SJCRH30 (cell line): ENCODE measurements at regions not wholly inside any gene's neighbourhood (a gene's known extent, or its start where the extent isn't known, plus 50 kb on each side); places are given as distances from the start of the nearest gene placed in this dataset.
A peak's percentile ranks its signal among the peaks of the same experiment; 100 is the strongest.

ENCODE experiments used
- DNase-seq, 2 experiments: peaks; one replicate each; pipeline ENCODE4 v3.0.0-alpha.2; 2015 to 2020
- H3K27ac ChIP-seq: fragments of 250-450 bp; sonication (Bioruptor Pico); 2 replicates; pipeline ENCODE4 v1.5.1; 2020; ENCODE audit warnings: mild to moderate bottlenecking, moderate library complexity
- H3K27me3 ChIP-seq: fragments of 250-450 bp; sonication (Bioruptor Pico); 2 replicates; pipeline ENCODE4 v1.5.1; 2020; ENCODE audit warnings: mild to moderate bottlenecking, moderate library complexity
- H3K36me3 ChIP-seq: fragments of 250-450 bp; sonication (Bioruptor Pico); 2 replicates; pipeline ENCODE4 v1.5.1; 2020; ENCODE audit warnings: mild to moderate bottlenecking, moderate library complexity
- H3K4me1 ChIP-seq: fragments of 250-450 bp; sonication (Bioruptor Pico); 2 replicates; pipeline ENCODE4 v1.5.1; 2020; ENCODE audit warnings: mild to moderate bottlenecking, moderate library complexity
- H3K4me3 ChIP-seq: fragments of 250-450 bp; sonication (Bioruptor Pico); 2 replicates; pipeline ENCODE4 v1.5.1; 2020; ENCODE audit warnings: mild to moderate bottlenecking, moderate library complexity
- H3K9me3 ChIP-seq: fragments of 250-450 bp; sonication (Bioruptor Pico); replicated peaks from 2 replicates; pipeline ENCODE4 v1.5.1; 2020; ENCODE audit warnings: mild to moderate bottlenecking, moderate library complexity

DNA sequence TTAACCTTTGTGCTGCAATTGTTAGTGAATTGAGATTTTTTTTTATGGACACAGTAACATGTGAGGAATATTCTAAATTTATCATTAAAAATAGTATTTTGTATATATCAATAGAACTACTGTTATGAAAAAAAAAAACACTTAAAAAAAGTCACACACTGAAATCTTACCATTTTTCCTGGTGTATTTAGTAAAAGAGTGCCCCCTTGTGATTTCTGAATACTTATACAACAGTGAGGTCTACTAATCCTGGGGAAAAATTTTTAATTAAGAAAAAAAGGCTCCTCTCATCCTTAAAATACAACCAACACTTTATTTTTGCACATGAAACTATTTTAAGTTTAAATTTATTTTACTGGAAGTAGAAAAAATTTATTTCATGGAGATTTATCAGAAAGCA is 56.4 kb upstream of the SPOCK3 start:
- no peaks in the 10 kb centered on the region for H3K4me1 ChIP-seq
- no peaks in the 10 kb centered on the region for H3K36me3 ChIP-seq
- no peak overlapping the region for H3K27ac ChIP-seq
- no peaks in the 10 kb centered on the region for H3K27me3 ChIP-seq
- peak in 1 of 2 experiments; percentile 37 for DNase-seq
- no peaks in the 10 kb centered on the region for H3K9me3 ChIP-seq
- no peak overlapping the region for H3K4me3 ChIP-seq

DNA sequence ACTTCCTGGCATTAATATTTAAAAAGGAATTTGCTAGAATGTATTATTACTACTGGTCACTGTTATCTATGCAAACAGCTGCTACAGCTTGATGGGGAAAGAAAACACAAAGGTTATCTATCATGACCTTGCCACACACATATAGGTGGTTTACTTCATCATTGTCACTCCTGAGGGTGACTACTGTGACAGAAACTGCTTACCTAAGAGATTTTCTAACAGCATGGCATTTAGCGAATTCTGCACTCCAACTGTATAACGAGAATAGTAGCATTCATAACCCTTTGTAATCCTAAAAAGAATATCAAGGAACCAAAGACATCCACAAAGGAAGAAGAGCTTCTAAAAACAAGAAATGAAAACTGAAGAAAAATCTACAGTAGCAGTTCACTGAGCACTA is 74.6 kb upstream of the SPOCK3 start:
- H3K27me3 ChIP-seq, result no peaks in the 10 kb centered on the region
- no peaks in the 10 kb centered on the region for H3K36me3 ChIP-seq
- no peak overlapping the region for H3K27ac ChIP-seq
- DNase-seq, result no peak
- H3K4me1 ChIP-seq, result no peaks in the 10 kb centered on the region
- H3K9me3 ChIP-seq, result no peaks in the 10 kb centered on the region
- H3K4me3 ChIP-seq, result no peak overlapping the region

DNA sequence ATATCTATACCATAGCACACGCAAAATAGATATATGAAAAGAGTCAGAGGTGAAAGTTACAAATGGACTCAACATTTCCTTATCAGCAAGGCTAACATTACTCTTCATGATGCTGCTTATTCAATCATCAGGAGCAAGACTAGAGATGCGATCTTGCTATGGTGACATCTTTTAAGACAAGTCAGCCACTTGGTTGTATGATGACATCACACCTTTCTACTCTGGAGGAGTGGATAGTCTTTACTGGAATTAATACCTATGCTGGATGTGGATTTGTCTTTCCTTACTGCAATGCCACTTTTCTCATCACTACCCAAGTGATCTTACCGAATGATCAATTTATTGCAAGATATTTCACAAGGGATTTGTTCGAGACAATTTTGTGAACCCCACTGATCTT is 87.0 kb upstream of the SPOCK3 start:
- Histone ChIP-seq H3K4me3 (no peak overlapping the region), H3K9me3 (no peaks in the 10 kb centered on the region), H3K27ac (no peak overlapping the region), H3K4me1 (no peaks in the 10 kb centered on the region), H3K27me3 (no peaks in the 10 kb centered on the region), H3K36me3 (no peaks in the 10 kb centered on the region)
- no peak for DNase-seq

DNA sequence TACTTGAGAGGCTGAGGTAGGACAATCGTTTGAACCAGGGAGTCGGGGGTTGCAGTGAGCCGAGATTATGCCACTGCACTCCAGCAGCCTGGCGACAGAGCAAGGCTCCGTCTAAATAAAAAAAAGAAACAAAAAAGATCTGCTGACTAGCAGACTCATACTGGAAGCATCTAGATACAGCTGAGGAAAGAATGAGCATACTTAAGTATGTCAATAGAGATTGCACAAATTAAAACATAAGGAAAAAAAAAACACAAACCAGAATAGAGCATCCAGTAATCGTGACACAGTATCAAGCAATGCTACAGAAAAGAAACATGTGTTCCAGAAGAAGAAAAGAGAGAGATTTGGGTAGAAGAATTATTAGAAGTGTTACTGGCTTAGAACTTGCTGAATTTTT is 105.5 kb upstream of the SPOCK3 start:
- no peak overlapping the region for H3K27ac ChIP-seq
- H3K9me3 ChIP-seq, result no peaks in the 10 kb centered on the region; the same call in 1 of the 2 replicates
- no peak for DNase-seq
- no peaks in the 10 kb centered on the region for H3K36me3 ChIP-seq
- H3K4me3 ChIP-seq, result no peak overlapping the region
- H3K27me3 ChIP-seq, result no peaks in the 10 kb centered on the region
- H3K4me1 ChIP-seq, result no peaks in the 10 kb centered on the region

DNA sequence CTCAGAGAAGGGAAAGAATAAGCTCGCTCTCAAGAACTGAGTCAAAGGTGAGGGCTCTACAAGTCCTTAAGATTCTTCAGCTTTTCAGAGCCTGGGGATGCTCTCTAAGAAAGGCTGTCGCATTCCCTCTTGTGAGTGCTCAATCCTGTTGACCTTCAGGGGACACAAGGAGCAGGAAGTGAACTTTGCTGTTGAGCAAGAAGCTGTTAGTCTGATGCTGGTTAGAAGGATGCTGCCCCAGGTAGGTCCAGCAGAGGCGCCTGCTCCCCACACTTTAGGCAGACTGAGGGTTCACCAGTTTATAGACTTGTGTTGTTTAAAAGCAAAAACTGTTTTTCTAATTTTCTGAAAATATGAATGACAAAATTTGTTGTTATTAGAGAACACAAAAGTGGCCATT is 125.4 kb upstream of the SPOCK3 start:
- no peak for DNase-seq
- no peak overlapping the region for H3K4me3 ChIP-seq
- no peaks in the 10 kb centered on the region for H3K36me3 ChIP-seq
- H3K9me3 ChIP-seq, result no peaks in the 10 kb centered on the region
- no peak overlapping the region for H3K27ac ChIP-seq
- no peaks in the 10 kb centered on the region for H3K27me3 ChIP-seq
- no peaks in the 10 kb centered on the region for H3K4me1 ChIP-seq

DNA sequence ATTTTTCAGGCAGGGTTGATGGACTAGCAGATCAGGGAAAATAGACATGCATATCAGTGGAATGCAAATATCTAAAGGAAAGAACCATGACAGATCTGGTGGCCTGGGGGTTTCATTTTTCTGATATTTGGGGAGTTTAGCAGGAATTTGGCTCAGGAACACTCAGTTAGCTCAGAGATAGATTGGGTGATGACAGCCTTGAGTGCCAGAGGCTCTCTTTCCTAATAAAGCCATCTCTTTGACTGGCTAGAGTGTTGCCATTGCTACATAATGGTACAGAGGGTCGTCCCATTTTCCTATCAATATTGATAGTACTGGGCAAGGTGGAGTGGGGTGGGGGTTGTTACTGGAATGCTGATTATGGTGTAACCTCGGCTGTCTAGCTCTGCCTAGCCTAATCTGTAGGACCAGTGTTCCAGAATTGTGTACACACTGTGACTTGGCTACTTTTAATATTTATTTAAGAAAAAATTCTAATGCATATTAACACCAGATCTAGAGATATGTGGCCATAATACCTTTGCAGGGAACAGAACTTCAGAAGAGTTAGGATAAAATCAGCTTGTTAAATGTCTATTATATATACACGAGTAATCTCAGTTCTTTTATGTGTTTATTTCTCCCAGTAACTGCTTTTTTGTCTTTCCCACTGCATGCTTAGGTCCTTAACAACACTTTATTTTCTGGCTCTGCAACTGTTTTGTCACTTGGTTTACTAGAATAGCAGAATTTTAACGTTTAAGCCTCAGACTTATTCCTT is 145.0 kb upstream of the SPOCK3 start:
- Histone ChIP-seq H3K36me3 (no peaks in the 10 kb centered on the region), H3K27ac (no peak overlapping the region), H3K4me1 (no peaks in the 10 kb centered on the region), H3K27me3 (no peaks in the 10 kb centered on the region), H3K4me3 (no peak overlapping the region), H3K9me3 (no peaks in the 10 kb centered on the region)
- DNase-seq, result no peak

DNA sequence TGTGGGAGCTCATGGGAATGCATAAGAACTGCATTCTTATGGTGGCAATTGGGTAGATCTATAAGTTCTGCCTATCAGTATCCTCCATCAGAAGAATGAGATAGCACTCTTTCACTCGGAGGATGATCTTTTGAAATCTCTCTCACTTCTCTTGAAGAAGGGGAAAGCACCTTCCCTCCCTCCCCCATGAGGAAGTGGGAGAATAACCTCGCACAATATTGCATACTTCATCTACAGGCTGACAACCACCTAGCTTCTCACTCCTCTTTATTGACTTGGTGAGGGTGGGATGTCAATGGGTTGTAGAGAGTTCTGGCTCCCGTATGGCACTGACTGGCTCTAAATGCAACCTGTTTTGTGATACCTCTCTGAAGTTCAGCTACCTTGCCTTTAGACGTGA is 146.7 kb upstream of the SPOCK3 start:
- Histone ChIP-seq H3K36me3 (no peaks in the 10 kb centered on the region), H3K27me3 (no peaks in the 10 kb centered on the region), H3K4me1 (no peaks in the 10 kb centered on the region), H3K9me3 (no peaks in the 10 kb centered on the region), H3K27ac (no peak overlapping the region), H3K4me3 (no peak overlapping the region)
- no peak for DNase-seq

DNA sequence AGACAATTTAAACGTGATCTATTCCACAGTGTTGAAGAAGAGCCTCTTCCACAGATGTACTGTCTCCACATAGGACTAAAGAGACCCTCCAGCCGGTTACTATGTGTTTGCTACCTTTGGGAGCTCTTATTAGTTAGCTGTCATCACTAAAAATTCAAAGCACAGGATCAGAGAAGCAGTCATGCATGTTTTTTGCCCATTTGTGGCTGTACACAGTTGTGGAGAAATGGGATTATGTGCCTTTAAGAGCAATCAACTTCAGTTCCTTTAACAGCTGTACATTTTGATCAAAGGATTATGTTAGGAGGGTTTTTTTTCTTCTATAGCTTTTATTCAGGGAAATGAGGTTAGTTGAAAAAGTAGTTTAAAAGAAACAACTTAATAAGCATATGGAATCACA is 149.0 kb upstream of the SPOCK3 start:
- Histone ChIP-seq H3K36me3 (no peaks in the 10 kb centered on the region), H3K27me3 (no peaks in the 10 kb centered on the region), H3K27ac (no peak overlapping the region), H3K4me3 (no peak overlapping the region), H3K4me1 (no peaks in the 10 kb centered on the region), H3K9me3 (no peaks in the 10 kb centered on the region)
- DNase-seq, result peak in 1 of 2 experiments; percentile 2

DNA sequence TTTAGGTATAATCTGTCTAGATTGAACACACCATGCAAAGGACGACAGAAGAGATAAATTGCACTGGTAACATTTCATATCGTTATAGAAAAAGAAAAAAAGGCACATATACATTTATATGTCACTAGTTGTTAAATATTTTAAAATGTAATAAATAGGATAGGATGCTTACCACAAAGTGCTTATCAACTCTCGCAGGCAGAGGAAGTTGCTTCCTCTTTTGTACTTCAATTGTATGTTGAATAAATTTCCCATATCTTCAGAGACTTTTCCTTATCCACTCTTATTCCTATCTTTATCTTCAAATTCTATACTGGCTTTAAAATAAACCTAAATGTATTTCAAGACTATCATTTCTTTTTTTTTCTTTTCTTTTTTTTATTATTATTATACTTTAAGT is 163.3 kb upstream of the SPOCK3 start:
- no peak overlapping the region for H3K4me3 ChIP-seq
- no peaks in the 10 kb centered on the region for H3K9me3 ChIP-seq
- no peaks in the 10 kb centered on the region for H3K36me3 ChIP-seq
- H3K27me3 ChIP-seq, result no peaks in the 10 kb centered on the region
- no peak overlapping the region for H3K27ac ChIP-seq
- no peak for DNase-seq
- H3K4me1 ChIP-seq, result no peaks in the 10 kb centered on the region

DNA sequence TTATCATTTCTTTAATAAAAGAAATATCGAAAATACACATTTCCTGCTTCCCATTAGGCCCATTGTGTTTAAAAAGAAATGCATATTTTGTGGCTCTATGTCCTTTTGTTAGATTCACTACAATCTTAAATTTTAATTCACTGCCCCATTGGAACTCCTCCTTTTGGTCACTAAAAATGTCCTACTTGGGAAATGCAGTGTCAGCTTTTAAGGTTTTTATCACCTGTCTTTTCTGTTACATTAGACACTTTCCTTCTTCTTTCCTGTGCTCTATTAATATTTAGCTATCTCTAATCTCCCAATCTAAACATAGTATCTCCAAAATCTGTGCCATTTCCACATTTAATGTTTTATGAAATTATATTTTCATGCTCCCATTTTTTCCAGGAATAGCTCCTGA is 164.9 kb upstream of the SPOCK3 start:
- Histone ChIP-seq H3K4me1 (no peaks in the 10 kb centered on the region), H3K9me3 (no peaks in the 10 kb centered on the region), H3K4me3 (no peak overlapping the region), H3K27ac (no peak overlapping the region), H3K36me3 (no peaks in the 10 kb centered on the region), H3K27me3 (no peaks in the 10 kb centered on the region)
- DNase-seq, result no peak

DNA sequence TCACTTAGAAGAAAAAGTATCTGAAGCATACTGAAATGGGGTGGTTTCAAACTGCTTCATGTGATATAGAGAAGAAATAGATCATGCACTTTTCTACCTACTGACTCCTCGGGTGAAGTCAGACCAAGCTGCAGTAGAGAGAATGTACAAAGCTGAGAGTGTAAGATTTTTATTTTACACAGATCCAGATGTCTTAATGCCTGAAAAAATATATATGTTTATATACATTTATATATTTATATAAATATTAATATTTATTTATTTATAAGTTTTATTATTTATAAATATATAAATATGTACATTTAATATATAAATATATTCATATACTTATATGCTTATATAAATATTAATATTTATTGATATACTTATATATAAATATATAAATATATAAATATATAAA is 171.9 kb upstream of the SPOCK3 start:
- H3K27me3 ChIP-seq, result no peaks in the 10 kb centered on the region
- H3K4me1 ChIP-seq, result no peaks in the 10 kb centered on the region
- no peak overlapping the region for H3K4me3 ChIP-seq
- no peak overlapping the region for H3K27ac ChIP-seq
- H3K36me3 ChIP-seq, result no peaks in the 10 kb centered on the region
- no peaks in the 10 kb centered on the region for H3K9me3 ChIP-seq
- DNase-seq, result no peak

DNA sequence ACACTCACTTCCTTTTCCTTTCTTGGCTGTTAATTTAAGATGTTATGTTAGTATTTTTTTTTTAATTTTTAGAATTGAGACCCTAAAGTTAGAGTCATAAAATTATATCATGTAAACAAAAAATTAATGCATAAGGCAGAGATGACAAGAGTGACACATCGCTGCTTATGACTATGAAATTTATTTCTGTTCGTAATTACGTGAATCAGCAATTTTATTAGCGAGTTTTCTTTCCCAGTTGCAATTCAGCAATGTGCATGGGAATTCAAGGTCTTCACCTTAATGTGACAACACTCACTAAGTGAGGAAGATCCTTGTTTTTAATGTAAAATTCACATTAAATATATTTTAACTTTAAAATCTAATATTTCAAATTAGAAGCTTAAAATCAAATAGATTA is 181.2 kb upstream of the SPOCK3 start:
- H3K27me3 ChIP-seq, result no peaks in the 10 kb centered on the region
- H3K4me3 ChIP-seq, result no peak overlapping the region
- no peak overlapping the region for H3K27ac ChIP-seq
- DNase-seq, result no peak
- no peaks in the 10 kb centered on the region for H3K9me3 ChIP-seq
- H3K4me1 ChIP-seq, result no peaks in the 10 kb centered on the region
- no peaks in the 10 kb centered on the region for H3K36me3 ChIP-seq

DNA sequence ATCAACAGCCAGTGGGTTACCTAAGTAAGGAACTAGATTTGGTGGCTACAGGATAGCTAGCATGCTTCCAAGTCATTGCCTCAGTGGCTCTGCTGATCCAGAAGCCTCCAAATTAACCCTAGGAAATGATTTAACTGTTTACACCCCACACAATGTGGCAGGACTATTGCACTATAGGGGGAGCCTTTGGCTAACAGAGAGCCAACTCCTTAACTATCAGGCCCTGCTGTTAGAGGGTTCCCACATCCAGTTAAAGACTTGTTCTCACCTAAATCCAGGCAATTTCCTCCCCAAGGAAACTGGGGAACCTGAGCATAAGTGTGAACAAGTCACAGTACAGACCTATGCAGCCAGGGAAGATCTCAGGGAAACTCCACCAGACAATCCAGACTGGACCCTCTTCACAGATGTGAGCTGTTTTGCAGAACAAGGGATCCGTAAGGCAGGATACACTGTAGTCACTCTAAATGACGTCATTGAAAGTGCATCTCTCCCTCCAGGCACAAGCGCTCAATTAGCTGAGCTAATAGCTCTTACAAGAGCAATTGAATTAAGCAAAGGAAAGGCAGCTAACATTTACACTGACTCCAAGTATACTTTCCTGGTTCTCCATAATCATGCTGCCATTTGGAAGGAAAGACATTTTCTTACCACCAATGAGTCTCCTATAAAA is 185.3 kb upstream of the SPOCK3 start:
- Histone ChIP-seq H3K9me3 (no peaks in the 10 kb centered on the region), H3K4me1 (no peaks in the 10 kb centered on the region), H3K36me3 (no peaks in the 10 kb centered on the region), H3K4me3 (no peak overlapping the region), H3K27ac (no peak overlapping the region), H3K27me3 (no peaks in the 10 kb centered on the region)
- peak in 1 of 2 experiments; percentile 1 for DNase-seq

DNA sequence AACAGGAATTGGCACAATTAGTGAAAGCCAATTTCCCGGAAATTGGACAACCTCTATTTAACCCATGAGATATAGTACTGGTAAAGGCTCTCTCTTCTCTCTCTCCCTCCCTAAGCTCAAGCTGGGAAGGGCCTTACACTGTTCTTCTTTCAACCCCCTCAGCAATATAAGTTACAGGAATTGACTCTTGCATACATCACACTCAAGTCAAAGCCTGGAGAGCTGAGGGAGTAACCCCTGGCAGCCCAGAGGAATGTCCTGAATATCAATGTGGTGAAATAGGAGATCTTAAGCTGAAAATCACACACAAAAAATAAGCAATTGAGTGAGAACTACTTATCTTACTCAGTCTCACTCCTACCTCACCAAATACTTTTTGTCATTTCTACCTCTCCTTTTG is 186.9 kb upstream of the SPOCK3 start:
- no peak overlapping the region for H3K4me3 ChIP-seq
- no peak for DNase-seq

DNA sequence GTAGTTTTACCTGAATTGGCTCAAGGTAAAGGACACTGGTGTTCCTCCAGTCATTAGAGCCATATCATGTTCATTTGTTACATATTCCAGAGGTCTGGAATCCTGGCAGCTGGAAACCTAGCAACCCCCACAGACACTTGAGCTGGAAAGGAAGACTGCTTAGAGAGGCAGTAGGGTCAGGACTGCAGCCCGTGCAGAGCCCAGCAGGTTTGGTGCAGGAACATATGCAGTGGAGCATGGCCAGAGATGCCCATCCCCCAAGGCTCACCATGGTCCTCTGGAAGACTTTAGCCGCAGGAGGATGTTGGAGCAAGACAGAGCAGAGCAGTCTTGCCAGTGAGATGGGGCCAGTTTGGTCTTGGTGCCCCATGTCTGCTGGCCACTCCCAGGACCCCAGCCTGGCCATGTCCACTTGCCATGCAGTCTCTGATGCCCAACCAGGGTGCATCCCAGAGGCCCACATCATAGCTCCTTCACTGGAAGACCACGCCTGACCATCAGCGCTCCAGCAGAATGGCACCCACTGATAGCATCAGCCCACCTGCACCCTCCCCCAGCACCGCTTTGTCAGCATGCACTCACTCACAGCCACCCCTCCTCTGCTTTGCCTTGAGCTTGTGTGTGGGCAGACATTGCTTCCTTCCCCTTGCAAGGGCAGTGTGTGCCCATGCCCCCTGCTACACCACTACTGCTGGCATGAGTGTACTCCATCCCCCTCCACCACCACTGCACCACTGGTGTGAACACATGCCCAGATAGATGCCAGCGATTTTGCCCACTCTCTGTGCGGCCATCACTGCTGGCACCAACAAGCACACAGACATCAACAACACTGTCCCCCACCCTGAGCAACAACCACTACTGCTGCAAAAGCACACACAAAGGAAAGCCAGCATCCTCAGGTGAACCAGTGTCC is 190.3 kb upstream of the SPOCK3 start:
- no peaks in the 10 kb centered on the region for H3K27me3 ChIP-seq
- H3K4me3 ChIP-seq, result no peak overlapping the region
- H3K4me1 ChIP-seq, result no peaks in the 10 kb centered on the region
- no peaks in the 10 kb centered on the region for H3K9me3 ChIP-seq
- no peak overlapping the region for H3K27ac ChIP-seq
- H3K36me3 ChIP-seq, result no peaks in the 10 kb centered on the region
- no peak for DNase-seq

More for the DNA sequence above, 186.9 kb upstream of the SPOCK3 start:
- H3K27ac ChIP-seq, result no peak overlapping the region
- no peaks in the 10 kb centered on the region for H3K36me3 ChIP-seq
- no peaks in the 10 kb centered on the region for H3K9me3 ChIP-seq
- no peaks in the 10 kb centered on the region for H3K27me3 ChIP-seq
- no peaks in the 10 kb centered on the region for H3K4me1 ChIP-seq
